GM12872 (cell line): ENCODE measurements at regions not wholly inside any gene's neighbourhood (a gene's known extent, or its start where the extent isn't known, plus 50 kb on each side); places are given as distances from the start of the nearest gene placed in this dataset.

ENCODE experiments used
- TF ChIP-seq, protein P1 (sequence below): IDR thresholded peaks from 3 replicates; pipeline ENCODE4 v1.5.1; 2011; ENCODE audit warnings: low read depth, mild to moderate bottlenecking, low read length, moderate library complexity; ENCODE audit not compliant: insufficient read depth

DNA sequence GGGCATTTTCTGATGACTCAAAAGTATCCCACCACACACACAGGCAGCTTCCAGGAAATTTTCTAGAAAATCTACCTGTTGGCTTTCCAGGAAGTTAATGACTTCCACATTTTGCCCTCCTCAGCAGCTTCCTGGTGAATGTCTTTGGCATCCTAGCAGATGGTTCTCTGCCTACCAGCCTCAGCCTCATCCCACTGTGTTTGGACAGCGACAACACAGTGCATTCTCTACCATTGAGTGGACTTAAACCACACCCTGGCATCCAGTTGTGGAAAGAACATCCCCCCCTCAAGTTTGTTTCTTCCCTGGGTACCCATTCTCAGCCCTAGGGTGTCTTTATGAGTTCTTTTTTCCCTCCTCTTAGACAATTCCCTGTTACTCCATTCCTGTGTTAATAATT lies 50.8 kb upstream of the GADL1 start:
- TF ChIP-seq, protein P1, sequence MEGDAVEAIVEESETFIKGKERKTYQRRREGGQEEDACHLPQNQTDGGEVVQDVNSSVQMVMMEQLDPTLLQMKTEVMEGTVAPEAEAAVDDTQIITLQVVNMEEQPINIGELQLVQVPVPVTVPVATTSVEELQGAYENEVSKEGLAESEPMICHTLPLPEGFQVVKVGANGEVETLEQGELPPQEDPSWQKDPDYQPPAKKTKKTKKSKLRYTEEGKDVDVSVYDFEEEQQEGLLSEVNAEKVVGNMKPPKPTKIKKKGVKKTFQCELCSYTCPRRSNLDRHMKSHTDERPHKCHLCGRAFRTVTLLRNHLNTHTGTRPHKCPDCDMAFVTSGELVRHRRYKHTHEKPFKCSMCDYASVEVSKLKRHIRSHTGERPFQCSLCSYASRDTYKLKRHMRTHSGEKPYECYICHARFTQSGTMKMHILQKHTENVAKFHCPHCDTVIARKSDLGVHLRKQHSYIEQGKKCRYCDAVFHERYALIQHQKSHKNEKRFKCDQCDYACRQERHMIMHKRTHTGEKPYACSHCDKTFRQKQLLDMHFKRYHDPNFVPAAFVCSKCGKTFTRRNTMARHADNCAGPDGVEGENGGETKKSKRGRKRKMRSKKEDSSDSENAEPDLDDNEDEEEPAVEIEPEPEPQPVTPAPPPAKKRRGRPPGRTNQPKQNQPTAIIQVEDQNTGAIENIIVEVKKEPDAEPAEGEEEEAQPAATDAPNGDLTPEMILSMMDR: no peak

DNA sequence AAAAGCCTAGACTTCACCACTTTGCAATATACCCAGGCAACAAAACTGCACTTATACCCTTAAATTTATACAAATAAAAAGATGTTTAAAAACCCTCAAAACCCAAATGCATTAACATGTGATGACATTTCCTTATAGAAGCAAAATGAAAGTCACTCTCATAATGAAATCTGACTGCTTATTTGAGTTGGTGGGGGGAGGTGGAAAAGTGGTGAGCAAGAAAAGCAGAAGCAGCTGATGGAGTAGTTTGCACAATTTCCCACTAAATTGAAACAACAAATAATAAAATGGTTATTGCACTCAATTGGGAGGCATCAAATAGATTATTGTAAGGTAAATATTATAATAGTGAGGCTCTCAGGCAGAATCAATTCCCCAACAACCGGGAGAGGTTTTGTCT lies 54.0 kb upstream of the GADL1 start:
- TF ChIP-seq, protein P1: no peak

DNA sequence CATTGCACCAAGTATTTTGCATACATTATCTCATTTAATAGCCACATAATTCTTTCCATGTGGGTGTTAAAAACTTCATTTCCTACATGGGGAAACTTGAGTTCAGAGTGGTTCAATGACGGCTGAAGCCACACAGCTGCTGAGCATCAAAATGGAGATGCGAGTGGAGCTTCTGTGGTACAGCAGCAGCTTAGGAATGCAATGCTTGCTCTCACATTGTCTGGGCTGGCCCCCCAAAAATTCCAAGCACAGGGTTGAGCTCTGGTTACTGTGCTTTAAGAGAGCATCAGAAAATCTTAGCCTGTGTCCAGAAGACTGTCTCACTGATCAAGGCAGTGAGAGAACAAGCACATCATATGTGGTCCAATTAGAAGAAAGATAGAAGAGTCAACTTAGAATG lies 57.4 kb upstream of the GADL1 start:
- TF ChIP-seq, protein P1: no peak

DNA sequence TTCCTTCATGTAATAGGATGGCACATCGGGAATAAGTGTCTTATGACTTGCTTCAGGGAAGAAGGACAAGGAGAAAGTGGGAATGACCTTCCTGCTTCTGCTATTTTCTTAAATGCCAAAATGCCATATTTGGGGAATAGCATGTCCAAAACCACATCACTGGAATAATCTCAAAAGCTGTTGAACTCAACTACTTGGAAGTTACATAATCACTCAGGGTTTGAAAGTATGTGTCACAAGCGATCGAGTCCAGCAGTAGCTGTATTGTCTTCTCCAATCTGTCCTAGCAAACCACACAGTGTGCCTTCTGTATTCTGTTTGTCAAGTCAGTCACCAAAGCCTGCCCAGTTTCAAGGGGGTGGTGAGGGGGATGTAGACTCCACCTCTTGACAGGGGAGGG lies 58.3 kb upstream of the GADL1 start:
- TF ChIP-seq, protein P1: no peak

DNA sequence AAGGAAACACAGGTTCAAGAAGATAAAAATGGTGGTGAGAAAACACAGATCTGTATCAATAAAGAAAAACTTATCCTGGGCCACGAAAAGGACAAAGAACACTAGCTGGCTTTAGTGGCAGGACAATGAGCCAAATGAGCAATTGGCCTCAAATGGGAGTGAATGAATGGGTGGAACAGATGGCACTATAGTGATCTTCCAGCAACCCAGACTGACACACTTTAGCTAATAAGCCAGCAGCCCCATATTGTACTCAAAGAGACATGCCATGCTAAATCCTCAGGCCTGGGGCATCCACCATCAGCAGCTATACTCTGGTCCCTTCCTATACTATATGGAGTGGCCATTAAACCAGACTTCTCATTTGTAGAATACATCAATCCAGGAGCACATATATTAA lies 60.0 kb upstream of the GADL1 start:
- TF ChIP-seq, protein P1: no peak

DNA sequence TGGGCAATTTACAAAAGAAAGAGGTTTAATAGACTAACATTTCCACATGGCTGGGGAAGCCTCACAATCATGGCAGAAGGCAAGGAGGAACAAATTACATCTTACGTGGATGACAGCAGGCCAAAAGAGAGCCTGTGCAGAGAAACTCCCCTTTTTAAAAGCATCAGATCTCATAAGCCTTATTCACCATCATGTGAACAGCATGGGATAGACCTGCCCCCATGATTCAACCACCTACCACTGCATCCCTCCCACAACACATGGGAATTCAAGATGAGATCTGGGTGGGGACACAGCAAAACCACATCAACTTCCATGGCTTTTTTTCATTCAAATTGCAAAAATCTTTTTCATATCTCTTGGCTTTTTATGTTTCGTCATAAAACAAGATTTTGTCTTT lies 67.6 kb upstream of the GADL1 start:
- TF ChIP-seq, protein P1: no peak

DNA sequence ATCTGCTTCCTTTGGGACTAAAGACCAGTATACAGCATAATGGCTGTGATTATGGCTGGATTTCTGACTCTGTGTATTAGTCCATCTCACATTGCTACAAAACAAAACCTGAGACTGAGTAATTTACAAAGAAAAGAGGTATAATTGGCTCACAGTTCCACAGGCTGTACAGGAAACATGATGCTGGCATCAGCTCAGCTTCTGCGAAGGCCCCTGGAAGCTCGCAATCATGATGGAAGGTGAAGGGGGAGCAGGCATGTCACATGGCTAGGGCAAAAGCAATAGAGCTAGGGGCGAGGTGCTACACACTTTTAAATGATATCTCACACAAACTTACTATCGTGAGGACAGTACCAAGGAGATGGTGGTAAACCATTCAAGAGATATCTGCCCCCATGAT lies 68.0 kb upstream of the GADL1 start:
- TF ChIP-seq, protein P1: no peak

DNA sequence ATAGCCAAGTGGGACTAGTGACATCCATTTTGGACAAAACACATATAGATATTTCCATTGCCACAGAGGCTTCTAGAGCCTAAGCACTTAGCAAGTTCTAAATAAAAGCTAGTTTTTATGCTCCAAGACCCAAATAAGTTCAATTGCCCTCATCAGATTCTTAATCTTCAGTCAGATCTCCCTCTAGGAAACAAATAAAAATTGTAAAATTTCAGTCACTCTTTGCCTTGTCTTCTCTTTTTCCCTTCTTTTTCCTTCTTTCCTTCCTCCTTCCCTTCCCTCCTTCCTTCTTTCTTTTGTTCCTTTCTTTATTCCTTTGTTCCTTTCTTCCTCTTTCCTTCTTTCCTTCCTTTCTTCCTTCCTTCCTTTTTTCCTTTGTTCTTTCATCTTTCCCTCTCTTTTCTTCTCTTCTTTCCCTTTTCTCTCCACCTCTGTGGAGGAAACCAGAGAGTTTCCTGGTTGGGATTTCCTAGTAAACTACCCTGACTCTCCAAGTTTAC lies 68.8 kb upstream of the GADL1 start:
- TF ChIP-seq, protein P1: no peak
